ENCODE measurements at regions not wholly inside any gene's neighbourhood (a gene's known extent, or its start where the extent isn't known, plus 50 kb on each side); places are given as distances from the start of the nearest gene placed in this dataset.

DNA sequence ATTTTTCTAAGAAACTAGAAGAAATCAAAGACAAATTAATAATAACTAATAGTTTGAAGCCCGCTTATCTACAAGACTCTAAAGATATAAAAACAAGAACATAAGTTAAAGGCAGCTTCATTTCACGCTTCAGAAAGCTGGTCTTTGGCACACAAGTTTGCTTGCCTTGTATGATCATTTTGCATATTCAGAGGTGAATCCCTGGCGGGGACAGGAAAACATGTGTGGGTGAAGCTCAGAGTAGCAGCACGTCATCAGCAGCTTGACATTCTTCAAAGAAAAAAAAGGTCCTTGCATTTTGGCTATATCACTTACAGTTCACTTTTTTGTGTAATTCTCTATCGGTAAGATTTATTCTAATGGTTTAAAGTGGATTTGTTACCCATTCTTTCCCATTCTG, 1911.8 kb downstream of the MRPL39 start:
- Histone ChIP-seq H3K27me3 (ENCODE audit: low read depth) (no peaks in the 10 kb centered on the region), H3K27ac (no peak overlapping the region), H3K36me3 (no peaks in the 10 kb centered on the region), H3K4me1 (no peaks in the 10 kb centered on the region), H3K9me3 (no peaks in the 10 kb centered on the region), H3K4me3 (no peak overlapping the region)
- intact Hi-C loops (cut with DNase I) = no loop called here
- no peak for DNase-seq
- TF ChIP-seq, protein P1, sequence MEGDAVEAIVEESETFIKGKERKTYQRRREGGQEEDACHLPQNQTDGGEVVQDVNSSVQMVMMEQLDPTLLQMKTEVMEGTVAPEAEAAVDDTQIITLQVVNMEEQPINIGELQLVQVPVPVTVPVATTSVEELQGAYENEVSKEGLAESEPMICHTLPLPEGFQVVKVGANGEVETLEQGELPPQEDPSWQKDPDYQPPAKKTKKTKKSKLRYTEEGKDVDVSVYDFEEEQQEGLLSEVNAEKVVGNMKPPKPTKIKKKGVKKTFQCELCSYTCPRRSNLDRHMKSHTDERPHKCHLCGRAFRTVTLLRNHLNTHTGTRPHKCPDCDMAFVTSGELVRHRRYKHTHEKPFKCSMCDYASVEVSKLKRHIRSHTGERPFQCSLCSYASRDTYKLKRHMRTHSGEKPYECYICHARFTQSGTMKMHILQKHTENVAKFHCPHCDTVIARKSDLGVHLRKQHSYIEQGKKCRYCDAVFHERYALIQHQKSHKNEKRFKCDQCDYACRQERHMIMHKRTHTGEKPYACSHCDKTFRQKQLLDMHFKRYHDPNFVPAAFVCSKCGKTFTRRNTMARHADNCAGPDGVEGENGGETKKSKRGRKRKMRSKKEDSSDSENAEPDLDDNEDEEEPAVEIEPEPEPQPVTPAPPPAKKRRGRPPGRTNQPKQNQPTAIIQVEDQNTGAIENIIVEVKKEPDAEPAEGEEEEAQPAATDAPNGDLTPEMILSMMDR (IDR thresholded peaks at IDR 0.05) = no peak
- ATAC-seq = no peak

DNA sequence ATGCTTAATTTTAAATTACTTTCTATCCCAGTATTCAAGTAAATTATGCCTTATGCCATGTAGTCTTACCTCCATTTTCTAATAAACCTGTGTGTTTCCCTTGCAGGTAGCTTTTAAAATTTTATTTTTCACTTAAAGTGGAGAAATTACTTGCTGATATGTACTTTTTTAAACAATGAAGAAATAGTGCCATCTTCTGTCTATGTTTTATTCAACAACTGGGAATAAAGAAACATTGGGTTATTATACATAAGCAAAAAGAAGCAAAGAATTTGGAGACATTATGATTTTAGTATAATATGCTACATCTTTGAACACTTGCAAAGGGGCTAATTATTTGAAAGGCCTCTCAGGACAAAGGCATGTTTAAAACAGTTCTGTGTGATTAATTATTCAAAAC, 1912.9 kb downstream of the MRPL39 start:
- no peaks in the 10 kb centered on the region for H3K27me3 ChIP-seq (ENCODE audit: low read depth)
- no peaks in the 10 kb centered on the region for H3K4me1 ChIP-seq
- ATAC-seq = no peak

DNA sequence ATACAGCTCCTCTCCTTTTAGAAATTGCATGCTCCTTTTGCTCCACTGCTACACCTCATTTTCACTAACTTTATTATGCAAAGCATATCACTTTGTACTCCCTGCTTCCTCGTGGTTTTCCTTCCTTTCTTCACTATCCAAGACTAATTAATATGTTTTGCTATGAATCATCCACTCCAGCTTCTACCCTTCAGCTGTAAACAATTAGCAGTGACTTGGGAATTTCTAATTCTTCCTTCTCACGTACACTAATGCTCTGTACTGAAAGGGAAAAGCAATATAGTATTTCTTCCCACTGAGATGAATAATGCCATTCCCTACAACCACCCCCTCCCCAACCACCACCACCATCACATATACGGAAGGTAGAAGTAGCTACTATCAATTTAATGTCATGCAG, 1917.0 kb downstream of the MRPL39 start:
- no peak overlapping the region for H3K4me3 ChIP-seq
- no peak overlapping the region for H3K27ac ChIP-seq
- no peaks in the 10 kb centered on the region for H3K9me3 ChIP-seq
- intact Hi-C loops (cut with DNase I) = no loop called here
- no peaks in the 10 kb centered on the region for H3K27me3 ChIP-seq (ENCODE audit: low read depth)
- no peaks in the 10 kb centered on the region for H3K36me3 ChIP-seq
- TF ChIP-seq, protein P1 (IDR thresholded peaks at IDR 0.05) = no peak
- ATAC-seq (no peak), DNase-seq (no peak)
- no peaks in the 10 kb centered on the region for H3K4me1 ChIP-seq

More for the DNA sequence above, 1912.9 kb downstream of the MRPL39 start:
- intact Hi-C loops (cut with DNase I) = no loop called here
- DNase-seq = no peak
- TF ChIP-seq, protein P1 (IDR thresholded peaks at IDR 0.05) = no peak
- H3K9me3 ChIP-seq = no peaks in the 10 kb centered on the region
- no peaks in the 10 kb centered on the region for H3K36me3 ChIP-seq
- H3K4me3 ChIP-seq = no peak overlapping the region
- H3K27ac ChIP-seq = no peak overlapping the region

DNA sequence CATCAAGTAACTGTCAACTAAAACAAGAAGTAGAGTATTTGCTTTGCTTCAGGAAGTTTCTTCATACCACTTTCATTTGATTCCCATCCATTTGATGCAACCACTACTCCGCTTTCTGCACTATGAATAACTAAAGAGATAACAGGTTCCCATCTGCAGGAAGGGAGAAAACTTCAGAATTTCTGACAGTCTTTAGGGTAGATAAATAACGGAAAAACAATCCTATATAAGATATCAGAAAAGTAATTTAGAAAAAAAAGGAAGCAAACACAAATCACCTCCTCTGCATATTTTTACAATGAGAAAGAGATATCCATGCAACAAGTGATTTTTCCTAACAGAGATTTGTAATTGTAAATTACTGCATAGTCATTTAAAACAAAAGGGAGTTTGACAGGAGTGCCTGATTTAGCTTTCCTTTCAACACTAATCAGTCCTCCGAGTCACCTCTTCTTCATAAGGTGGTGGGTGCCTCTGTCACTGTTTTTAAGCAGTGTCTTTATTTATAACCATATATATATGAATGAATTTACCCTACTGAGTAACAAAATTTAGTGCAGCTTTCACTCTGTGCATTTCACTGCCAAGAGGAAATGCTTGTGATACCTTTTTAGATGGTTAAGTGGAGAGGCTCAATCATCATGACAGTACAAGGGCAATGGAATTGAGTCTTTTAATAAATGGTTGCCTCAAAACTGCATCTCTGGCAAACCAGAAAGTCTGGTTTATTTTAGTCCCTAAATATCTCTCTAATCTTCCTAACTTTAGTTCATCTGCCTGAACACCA, 1920.4 kb downstream of the MRPL39 start:
- DNase-seq (no peak), ATAC-seq (no peak)
- Histone ChIP-seq H3K4me1 (no peaks in the 10 kb centered on the region), H3K27ac (no peak overlapping the region), H3K27me3 (ENCODE audit: low read depth) (no peaks in the 10 kb centered on the region), H3K36me3 (no peaks in the 10 kb centered on the region), H3K4me3 (no peak overlapping the region), H3K9me3 (no peaks in the 10 kb centered on the region)
- TF ChIP-seq, protein P1 (IDR thresholded peaks at IDR 0.05) = no peak
- intact Hi-C loops (cut with DNase I) = no loop called here

DNA sequence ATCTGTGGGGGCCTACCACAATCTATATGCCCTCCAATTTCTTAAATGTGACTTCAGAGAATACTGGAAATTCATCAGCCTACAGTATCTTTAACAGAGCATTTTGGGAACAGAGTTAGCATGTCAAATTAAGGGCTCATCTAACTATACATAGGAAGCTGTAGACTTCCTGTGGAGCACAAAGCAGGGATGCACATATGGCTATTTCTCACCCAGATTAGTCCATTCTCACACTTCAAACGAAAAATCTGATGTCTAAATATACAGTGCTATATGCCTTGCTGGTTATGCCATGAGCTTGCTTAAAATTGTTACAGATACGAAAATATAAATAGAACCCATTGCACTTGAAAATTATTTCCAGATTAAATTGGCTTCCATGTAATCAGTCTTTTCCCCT, 1922.8 kb downstream of the MRPL39 start:
- Histone ChIP-seq H3K4me3 (no peak overlapping the region), H3K9me3 (no peaks in the 10 kb centered on the region), H3K4me1 (no peaks in the 10 kb centered on the region), H3K36me3 (no peaks in the 10 kb centered on the region), H3K27ac (no peak overlapping the region), H3K27me3 (ENCODE audit: low read depth) (no peaks in the 10 kb centered on the region)
- no peak for DNase-seq
- TF ChIP-seq, protein P1 (IDR thresholded peaks at IDR 0.05) = no peak
- intact Hi-C loops (cut with DNase I) = no loop called here
- no peak for ATAC-seq
